IMR-90 (cell line): ENCODE measurements at regions not wholly inside any gene's neighbourhood (a gene's known extent, or its start where the extent isn't known, plus 50 kb on each side); places are given as distances from the start of the nearest gene placed in this dataset. TPM values are rescaled to one million over a fixed set of nuclear protein-coding genes. Genes with fewer than 3 reads are reported as not detected.

Experiments used
- ATAC-seq: fragments of 200-7000 bp; cut with Tn5 transposase; 2 replicates; pipeline ENCODE4 v1.9.1; 2020; ENCODE audit warnings: low read depth, mild to moderate bottlenecking, moderate library complexity
- BruUV-seq: library from RNA; stranded (reverse); fragments of 400-500 nt; replicated peaks from 2 replicates; lab custom pipeline; 2021; lab: Mats Ljungman, UMichigan
- CTCF ChIA-PET: fragments of 300-600 bp; formaldehyde crosslinking; extraction: SDS; loops from one replicate; lab custom pipeline; 2021; ENCODE audit warnings: antibody characterized with exemption; lab: Yijun Ruan, JAX
- POLR2A ChIA-PET: fragments of 300-600 bp; sonication (Branson Sonifier 250); formaldehyde crosslinking; loops from one replicate; lab custom pipeline; 2022; ENCODE audit warnings: antibody characterized with exemption; ENCODE audit not compliant: unreplicated experiment; lab: Charles Lee
- DNase-seq: peaks from one replicate; pipeline ENCODE4 v3.0.0; 2013
- H2AFZ ChIP-seq: replicated peaks from 2 replicates; pipeline ENCODE3; 2013; ENCODE audit warnings: low read length, mild to moderate bottlenecking; ENCODE audit not compliant: poor library complexity
- H2AK5ac ChIP-seq: 2 replicates; pipeline ENCODE4 v1.6.1; 2013; ENCODE audit warnings: low read depth, low read length, inconsistent platforms
- H2AK9ac ChIP-seq: replicated peaks from 2 replicates; pipeline ENCODE3; 2013; ENCODE audit warnings: mild to moderate bottlenecking, low read depth, low read length, moderate library complexity; ENCODE audit not compliant: poor library complexity
- H2BK120ac ChIP-seq: 2 replicates; pipeline ENCODE4 v1.6.1; 2013; ENCODE audit warnings: low read depth, low read length, inconsistent platforms
- H2BK15ac ChIP-seq: 3 replicates; pipeline ENCODE4 v1.6.1; 2013; ENCODE audit warnings: low read depth, low read length, inconsistent platforms
- H2BK20ac ChIP-seq: 2 replicates; pipeline ENCODE4 v1.6.1; 2013; ENCODE audit warnings: low read depth, mild to moderate bottlenecking, inconsistent platforms, low read length, moderate library complexity
- H2BK5ac ChIP-seq: 2 replicates; pipeline ENCODE4 v1.6.1; 2013; ENCODE audit warnings: mild to moderate bottlenecking, low read depth, low read length, inconsistent platforms; ENCODE audit not compliant: poor library complexity, severe bottlenecking
- H3K14ac ChIP-seq: replicated peaks from 2 replicates; pipeline ENCODE4 v1.6.1; 2013; ENCODE audit warnings: low read depth, low read length, inconsistent platforms
- H3K18ac ChIP-seq: 2 replicates; pipeline ENCODE4 v1.6.1; 2013; ENCODE audit warnings: low read depth, low read length, control low read depth
- H3K23ac ChIP-seq: 2 replicates; pipeline ENCODE4 v1.6.1; 2013; ENCODE audit warnings: low read depth, low read length, inconsistent platforms
- H3K27ac ChIP-seq: 2 replicates; pipeline ENCODE4 v1.5.1; 2013; ENCODE audit warnings: mild to moderate bottlenecking, control low read depth, low read length; ENCODE audit not compliant: insufficient read depth
- H3K27me3 ChIP-seq: 2 replicates; pipeline ENCODE4 v1.6.1; 2013; ENCODE audit warnings: low read length; ENCODE audit not compliant: control insufficient read depth, insufficient read depth
- H3K36me3 ChIP-seq: 2 replicates; pipeline ENCODE4 v1.6.1; 2013; ENCODE audit warnings: low read length, mixed read lengths; ENCODE audit not compliant: control insufficient read depth, insufficient read depth
- H3K4ac ChIP-seq: 2 replicates; pipeline ENCODE4 v1.6.1; 2013; ENCODE audit warnings: low read depth, low read length, inconsistent platforms
- H3K4me1 ChIP-seq: 2 replicates; pipeline ENCODE4 v1.6.1; 2013; ENCODE audit warnings: low read length, mixed read lengths; ENCODE audit not compliant: control insufficient read depth, insufficient read depth
- H3K4me2 ChIP-seq: 2 replicates; pipeline ENCODE4 v1.6.1; 2013; ENCODE audit warnings: low read depth, mild to moderate bottlenecking, control low read depth, low read length, moderate library complexity
- H3K4me3 ChIP-seq: 2 replicates; pipeline ENCODE4 v1.5.1; 2013; ENCODE audit warnings: low read depth, mild to moderate bottlenecking, control low read depth, low read length, moderate library complexity; ENCODE audit not compliant: insufficient read depth
- H3K56ac ChIP-seq: 2 replicates; pipeline ENCODE4 v1.6.1; 2013; ENCODE audit warnings: low read length, inconsistent platforms; ENCODE audit not compliant: insufficient read depth; ENCODE audit errors: extremely low read depth
- H3K79me1 ChIP-seq, 2 experiments: 2 replicates each; pipeline ENCODE4 v1.6.1; 2013; ENCODE audit warnings: low read length in 2 of 2, inconsistent platforms in 1 of 2, low read depth in 1 of 2
- H3K9ac ChIP-seq: 2 replicates; pipeline ENCODE4 v1.6.1; 2013; ENCODE audit warnings: low read depth, low read length, control low read depth
- H3K9me1 ChIP-seq: 2 replicates; pipeline ENCODE4 v1.6.1; 2013; ENCODE audit warnings: low read length, inconsistent platforms; ENCODE audit not compliant: insufficient read depth
- H3K9me3 ChIP-seq: 2 replicates; pipeline ENCODE4 v1.6.1; 2013; ENCODE audit warnings: low read length; ENCODE audit not compliant: control insufficient read depth, insufficient read depth
- H4K20me1 ChIP-seq: 2 replicates; pipeline ENCODE4 v1.6.1; 2013; ENCODE audit warnings: low read length, inconsistent platforms; ENCODE audit not compliant: insufficient read depth
- H4K5ac ChIP-seq: 2 replicates; pipeline ENCODE4 v1.6.1; 2013; ENCODE audit warnings: mild to moderate bottlenecking, low read depth, low read length, control low read depth
- H4K8ac ChIP-seq, 2 experiments: 2 replicates each; pipeline ENCODE4 v1.6.1; 2013; ENCODE audit warnings: low read depth in 2 of 2, low read length in 2 of 2, control low read depth in 1 of 2, inconsistent platforms in 1 of 2
- H4K91ac ChIP-seq: 2 replicates; pipeline ENCODE4 v1.6.1; 2013; ENCODE audit warnings: low read depth, low read length, inconsistent platforms; ENCODE audit not compliant: insufficient read depth
- FOS ChIP-seq: fragments of 150-350 bp; IDR thresholded peaks from 2 replicates; pipeline ENCODE4 v1.6.1; 2016; ENCODE audit warnings: low read depth, low read length
- SMC3 ChIP-seq: fragments of 150-350 bp; IDR thresholded peaks from 2 replicates; pipeline ENCODE4 v1.6.1; 2016; ENCODE audit warnings: low read depth, mild to moderate bottlenecking, antibody characterized with exemption, low read length, moderate library complexity
- dilution Hi-C: fragments of 300-500 bp; cut with HindIII; formaldehyde crosslinking; loops from one replicate; pipeline ENCODE4 v1.14.3; 2018; ENCODE audit warnings: low sequenced_read_pairs; ENCODE audit not compliant: unreplicated experiment
- in situ Hi-C: fragments of 300-500 bp; cut with MboI; formaldehyde crosslinking; loops from 3 replicates; pipeline ENCODE4 v1.14.3; 2019; ENCODE audit warnings: low sequenced_read_pairs, inconsistent platforms, mixed read lengths
- intact Hi-C: fragments of 100-400 bp; cut with micrococcal nuclease; formaldehyde crosslinking; loops from 2 replicates; pipeline ENCODE4 v1.10.0; 2022
- microRNA-seq, 2 experiments: library from miRNA; stranded (forward) in 1 of 2; unstranded in 1 of 2; fragments of 10-50 nt in 1 of 2; fragments of <30 nt in 1 of 2; gene quantifications in 1 of 2; microRNA quantifications in 1 of 2; one replicate each; pipeline versions ENCODE3 to v1.1.0; 2013 to 2020; ENCODE audit not compliant: insufficient read depth in 1 of 2, insufficient read length in 1 of 2, unreplicated experiment in 1 of 2
- small RNA-seq, 5 experiments: library from RNA; depleted of rRNA; stranded (forward); fragments of <200 nt; gene quantifications; one replicate each; pipeline ENCODE3, GENCODE V24; 2012
- TF ChIP-seq, protein P1 (sequence below): conservative IDR thresholded peaks from 2 replicates; pipeline ENCODE4 v1.5.1; 2012; ENCODE audit warnings: mild to moderate bottlenecking, low read depth, low read length, improper control_type of control experiment

- POLR2A ChIA-PET, result no interaction called here
- Histone ChIP-seq H3K27ac (no peak overlapping the region), H4K5ac (no peak overlapping the region), H3K4me2 (no peak overlapping the region), H2AK5ac (no peak overlapping the region), H3K79me1 (no peaks in the 10 kb centered on the region), H3K9me1 (no peaks in the 10 kb centered on the region), H3K36me3 (no peaks in the 10 kb centered on the region), H3K18ac (no peak overlapping the region), H4K20me1 (no peaks in the 10 kb centered on the region), H2BK15ac (no peak overlapping the region), H3K4ac (no peak overlapping the region), H3K9ac (no peak overlapping the region), H2BK5ac (no peak overlapping the region), H3K23ac (no peak overlapping the region), H3K4me3 (no peak overlapping the region), H3K9me3 (peaks cover 2% of the 10 kb centered on the region; the same call in 1 of the 2 replicates), H4K91ac (no peak overlapping the region), H2AK9ac (no peak overlapping the region), H4K8ac (no peak overlapping the region), H3K14ac (no peak overlapping the region), H3K27me3 (peaks cover 3% of the 10 kb centered on the region), H3K4me1 (no peaks in the 10 kb centered on the region), H2BK120ac (no peak overlapping the region), H2BK20ac (no peak overlapping the region), H3K56ac (no peak overlapping the region), H2AFZ (no peak overlapping the region)
- BruUV-seq, result no TSS peak
- dilution Hi-C loops (no loop called here), in situ Hi-C loops (loop anchor here (25.0 kb wide), 1 partner anchor 1749 kb away; no protein-coding TSS in a partner anchor), intact Hi-C loops (loop anchor here (5.0 kb wide), 1 partner anchor 229 kb away; no protein-coding TSS in a partner anchor)
- TF ChIP-seq, protein P1, sequence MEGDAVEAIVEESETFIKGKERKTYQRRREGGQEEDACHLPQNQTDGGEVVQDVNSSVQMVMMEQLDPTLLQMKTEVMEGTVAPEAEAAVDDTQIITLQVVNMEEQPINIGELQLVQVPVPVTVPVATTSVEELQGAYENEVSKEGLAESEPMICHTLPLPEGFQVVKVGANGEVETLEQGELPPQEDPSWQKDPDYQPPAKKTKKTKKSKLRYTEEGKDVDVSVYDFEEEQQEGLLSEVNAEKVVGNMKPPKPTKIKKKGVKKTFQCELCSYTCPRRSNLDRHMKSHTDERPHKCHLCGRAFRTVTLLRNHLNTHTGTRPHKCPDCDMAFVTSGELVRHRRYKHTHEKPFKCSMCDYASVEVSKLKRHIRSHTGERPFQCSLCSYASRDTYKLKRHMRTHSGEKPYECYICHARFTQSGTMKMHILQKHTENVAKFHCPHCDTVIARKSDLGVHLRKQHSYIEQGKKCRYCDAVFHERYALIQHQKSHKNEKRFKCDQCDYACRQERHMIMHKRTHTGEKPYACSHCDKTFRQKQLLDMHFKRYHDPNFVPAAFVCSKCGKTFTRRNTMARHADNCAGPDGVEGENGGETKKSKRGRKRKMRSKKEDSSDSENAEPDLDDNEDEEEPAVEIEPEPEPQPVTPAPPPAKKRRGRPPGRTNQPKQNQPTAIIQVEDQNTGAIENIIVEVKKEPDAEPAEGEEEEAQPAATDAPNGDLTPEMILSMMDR, result peak; percentile 40
- TF ChIP-seq FOS (no peak), SMC3 (peak; percentile 28; the same call in 1 of the 2 replicates)
- CTCF ChIA-PET, result interaction anchor here (1.1 to 1.8 kb wide), 3 partner anchors 12 to 219 kb away, joined by 4 to 6 read pairs (median 4); no protein-coding TSS in a partner anchor
- ATAC-seq (no peak), DNase-seq (peak; percentile 16)
Measured at GRCh38 chr12:29088611-29089219, 60.4 kb upstream of the FAR2 start.

Small RNAs in the stretch of these regions (microRNA-seq; reads per million reads assigned to microRNA genes)
- not detected for gene AC024255.1 (ENCODE audit: insufficient read depth, insufficient read length)

Small RNAs in the stretch of these regions (small RNA-seq; reads per million reads assigned to genes)
- gene AC024255.1, result 0 reads per million in 5 experiments
